ENCODE measurements at regions not wholly inside any gene's neighbourhood (a gene's known extent, or its start where the extent isn't known, plus 50 kb on each side); places are given as distances from the start of the nearest gene placed in this dataset.
"Not testable (repeated sequence)": the region's sequence is repeated elsewhere in the genome, so short reads cannot be mapped to it uniquely, and the experiment has no call there.

GRCh38 chr13:68749796-68750195 is 1357.8 kb upstream of the ATXN8OS start:
- no peak for DNase-seq

DNA sequence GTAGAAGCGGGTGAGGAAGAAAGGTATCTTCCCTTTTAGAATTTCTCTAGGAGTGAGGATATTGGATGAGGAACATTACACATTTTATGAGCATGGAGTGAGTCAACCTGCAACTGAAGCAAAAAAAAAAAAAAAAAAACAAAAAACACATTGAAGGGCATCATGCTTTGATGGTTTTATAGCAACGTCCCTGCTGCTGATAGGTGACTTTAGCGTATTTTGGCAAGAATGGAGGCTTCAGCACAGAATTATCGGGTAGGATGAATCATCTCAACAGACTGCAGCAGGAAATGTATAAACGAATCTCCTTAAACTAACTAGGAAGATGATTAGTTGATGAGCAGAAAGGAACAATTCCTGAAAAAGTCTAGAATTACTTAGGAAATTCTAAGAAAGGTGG is 1359.6 kb upstream of the ATXN8OS start:
- no peak for DNase-seq

DNA sequence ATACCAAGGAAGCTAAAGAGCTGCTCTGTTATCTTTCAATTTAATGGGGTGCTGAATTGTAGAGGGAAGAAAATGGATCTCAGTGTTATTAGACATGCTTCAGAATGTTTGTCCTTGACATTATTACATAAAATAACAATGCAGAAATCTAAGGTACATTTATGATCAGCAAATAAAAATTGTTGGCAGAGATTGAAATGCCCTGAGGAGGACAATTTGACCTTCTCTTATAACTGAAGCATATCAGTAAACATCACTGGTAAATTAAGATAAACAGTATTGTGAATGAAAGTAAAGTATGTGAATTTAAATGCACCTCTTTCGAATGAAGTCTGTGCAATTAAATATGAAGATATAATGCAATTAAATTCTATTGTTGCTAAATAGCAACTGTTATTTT is 1362.1 kb upstream of the ATXN8OS start:
- no peak for DNase-seq

GRCh38 chr13:68736961-68737360 is 1370.7 kb upstream of the ATXN8OS start:
- DNase-seq: no peak

DNA sequence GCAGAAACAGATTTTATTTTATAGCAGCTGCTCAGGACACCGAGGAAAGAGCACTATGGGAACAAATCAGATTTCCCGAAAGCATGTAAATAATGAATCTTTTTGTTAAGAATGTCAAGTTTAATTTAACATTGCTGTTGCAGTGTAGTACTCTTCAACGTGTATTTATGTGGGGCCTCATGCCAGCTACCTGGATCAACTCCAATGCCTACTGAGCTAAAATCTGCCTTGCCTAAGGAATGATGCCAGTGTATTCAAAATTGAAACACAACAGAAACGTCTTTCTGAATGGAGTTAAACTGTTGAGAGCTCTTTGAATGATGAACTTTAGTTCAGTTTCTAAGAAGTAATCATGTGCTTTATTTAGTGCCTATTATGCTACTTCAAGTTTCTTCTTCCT is 1379.8 kb upstream of the ATXN8OS start:
- no peak for DNase-seq

DNA sequence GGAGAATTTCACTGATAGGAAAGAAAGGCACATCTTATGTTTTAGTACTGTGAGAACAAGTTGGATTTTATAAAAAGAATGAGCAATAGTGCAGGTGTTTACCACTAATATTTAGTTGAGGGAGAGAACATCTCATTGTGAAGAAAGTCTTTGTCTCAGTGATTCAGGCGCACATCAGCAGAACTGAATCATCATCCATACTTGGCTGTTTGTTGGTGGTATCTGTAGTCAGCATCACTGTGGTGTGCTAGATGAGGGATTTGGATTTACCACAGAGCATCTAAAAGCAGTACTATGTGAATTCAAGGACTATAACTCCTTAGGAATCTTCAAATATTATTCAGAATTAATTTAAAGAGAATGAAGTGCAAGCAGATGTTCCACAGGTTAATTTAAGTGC is 1380.5 kb upstream of the ATXN8OS start:
- no peak for DNase-seq

- DNase-seq: no peak
These were observed 1387.8 kb upstream of the ATXN8OS start for GRCh38 chr13:68719815-68720214.

DNA sequence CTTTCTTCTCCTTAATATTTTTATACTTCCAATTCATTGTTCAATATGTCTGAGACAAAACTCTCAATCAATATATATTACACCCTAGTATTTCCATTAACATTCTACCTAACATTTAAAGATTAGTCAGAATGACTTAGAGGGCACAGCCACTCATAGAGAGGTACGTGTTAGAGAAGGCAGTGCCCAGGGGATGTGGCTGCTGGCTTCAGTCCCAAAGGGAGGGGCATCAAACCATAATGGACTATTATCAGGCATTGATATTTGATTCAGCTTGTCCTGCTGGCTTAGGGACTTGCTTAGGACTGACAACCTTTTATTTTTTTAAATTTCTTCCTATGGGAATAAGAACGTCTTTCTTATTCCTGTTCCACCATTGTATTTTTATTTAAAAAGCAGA is 1392.0 kb upstream of the ATXN8OS start:
- no peak for DNase-seq

DNA sequence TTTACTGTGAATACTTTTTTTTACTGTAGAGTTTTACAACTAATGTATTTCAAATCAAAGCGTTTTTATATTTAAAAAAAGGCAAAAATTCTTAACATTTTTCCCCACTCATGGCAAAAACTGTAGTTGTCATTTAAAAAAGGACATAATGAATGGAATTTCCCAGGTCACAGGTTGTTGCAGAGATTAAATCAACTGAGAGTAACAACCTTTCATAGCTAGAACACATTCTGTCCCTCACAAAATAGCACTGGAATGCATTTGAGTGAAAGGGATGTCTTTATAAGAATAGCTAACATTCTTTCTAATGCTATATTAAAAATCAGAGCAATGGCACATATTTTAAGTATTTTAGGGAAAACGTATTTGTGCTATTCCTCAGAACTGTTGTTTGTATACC is 1393.3 kb upstream of the ATXN8OS start:
- no peak for DNase-seq

DNA sequence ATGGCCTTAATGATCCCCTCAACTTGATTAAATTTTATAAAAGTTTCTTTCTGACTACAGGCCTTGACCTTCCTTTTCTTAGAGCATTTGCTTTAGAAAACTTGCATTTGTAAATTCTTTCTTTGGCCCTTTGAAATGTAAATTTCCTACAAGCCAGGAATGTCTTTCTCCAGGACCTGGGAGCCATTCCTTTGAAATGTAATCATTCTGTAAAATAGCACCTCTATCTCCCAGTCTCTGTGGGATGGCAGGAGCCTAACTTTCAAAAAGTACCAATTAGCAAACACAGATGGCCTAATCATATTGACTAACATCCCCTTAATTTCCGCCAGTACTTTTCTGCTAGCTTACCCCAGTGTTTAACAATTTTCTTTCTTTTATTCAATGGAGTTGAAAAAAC is 1394.2 kb upstream of the ATXN8OS start:
- DNase-seq: no peak

GRCh38 chr13:68708336-68708908 is 1399.2 kb upstream of the ATXN8OS start:
- no peak for DNase-seq

GRCh38 chr13:68706044-68706443 is 1401.6 kb upstream of the ATXN8OS start:
- DNase-seq: not testable (repeated sequence)

DNA sequence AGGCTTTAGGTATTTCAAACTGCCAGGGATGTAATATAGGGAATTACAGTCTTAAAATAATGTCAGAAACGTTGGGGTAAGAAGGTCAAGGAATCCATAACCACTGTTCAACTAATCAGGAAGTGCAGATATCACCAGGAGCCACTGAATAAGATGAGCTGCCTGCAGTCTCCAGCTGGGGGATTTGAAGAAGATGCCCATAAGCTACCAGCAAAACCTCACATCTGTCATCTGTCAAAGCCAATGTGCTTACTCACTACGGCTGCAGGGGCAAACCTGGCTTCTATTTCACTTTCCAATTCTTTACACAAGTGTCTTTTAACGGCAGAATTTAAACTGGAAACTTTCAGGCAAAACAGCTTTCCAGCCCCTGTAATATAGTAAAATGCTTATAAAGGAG is 1410.1 kb upstream of the ATXN8OS start:
- no peak for DNase-seq

GRCh38 chr13:68696907-68697306 is 1410.7 kb upstream of the ATXN8OS start:
- DNase-seq: no peak

DNA sequence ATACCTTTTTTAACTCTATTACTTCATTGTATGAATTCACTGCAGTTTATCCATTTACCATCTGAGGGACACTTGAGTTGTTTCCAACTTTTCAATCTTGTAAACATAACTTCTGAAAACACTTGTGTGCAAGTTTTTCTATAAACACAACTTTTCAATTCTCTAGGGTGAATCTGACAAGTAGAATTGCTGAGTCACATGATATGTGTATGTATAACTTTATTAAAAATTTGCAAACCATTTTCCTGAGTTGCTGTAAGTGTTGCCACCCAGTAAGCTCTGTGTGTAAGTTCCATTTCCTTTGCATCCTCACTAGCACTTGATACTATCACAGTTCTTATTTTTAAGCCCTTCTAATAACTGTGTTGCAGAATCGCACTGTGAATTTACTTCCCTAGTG is 1415.6 kb upstream of the ATXN8OS start:
- no peak for DNase-seq

DNA sequence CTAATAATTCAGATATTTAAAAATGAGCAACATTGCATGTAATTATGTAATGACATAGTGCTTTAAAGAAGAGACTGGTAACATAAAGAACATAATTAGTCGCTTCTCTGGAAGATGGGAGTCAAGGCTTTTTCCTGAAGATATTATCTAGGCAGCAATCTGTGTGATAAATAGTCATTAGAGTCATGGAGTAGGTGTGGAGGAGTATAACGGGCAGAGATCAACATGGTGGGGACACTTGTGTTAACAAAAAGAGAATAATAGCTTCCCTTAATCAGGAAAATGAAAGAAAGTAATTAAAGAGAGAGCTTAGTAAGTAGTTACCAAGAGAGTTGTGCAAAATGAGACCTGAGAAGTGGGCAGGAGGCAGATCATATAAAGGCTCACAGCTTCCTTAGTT is 1417.1 kb upstream of the ATXN8OS start:
- DNase-seq: no peak

DNA sequence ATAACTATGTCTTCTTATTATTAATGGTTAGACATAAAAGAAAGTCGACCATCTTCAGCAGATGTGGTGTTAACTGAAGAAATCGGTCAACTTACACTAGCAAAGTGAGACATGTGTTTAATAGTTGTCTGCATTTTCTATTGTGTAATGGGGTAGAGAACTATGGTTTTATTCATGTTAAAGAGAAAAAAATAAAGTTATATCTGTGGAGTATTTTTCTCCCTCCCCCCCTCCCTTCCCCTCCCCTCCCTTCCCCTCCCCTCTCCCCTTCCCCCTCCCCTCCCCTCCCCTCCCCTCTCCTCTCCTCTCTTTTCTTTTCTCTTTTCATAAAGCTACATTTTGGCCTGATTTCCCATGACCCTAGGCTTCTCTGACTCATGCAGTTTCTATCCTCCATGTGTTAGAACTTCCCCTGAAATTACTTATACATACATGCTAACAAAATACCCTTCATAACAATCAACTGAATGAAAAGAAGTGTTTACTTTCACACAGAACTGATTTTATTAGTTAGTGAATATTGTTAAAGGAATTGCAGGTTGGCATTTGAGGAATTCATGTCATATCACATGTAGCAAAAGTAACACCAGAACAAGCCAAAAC is 1431.0 kb upstream of the ATXN8OS start:
- DNase-seq: no peak

DNA sequence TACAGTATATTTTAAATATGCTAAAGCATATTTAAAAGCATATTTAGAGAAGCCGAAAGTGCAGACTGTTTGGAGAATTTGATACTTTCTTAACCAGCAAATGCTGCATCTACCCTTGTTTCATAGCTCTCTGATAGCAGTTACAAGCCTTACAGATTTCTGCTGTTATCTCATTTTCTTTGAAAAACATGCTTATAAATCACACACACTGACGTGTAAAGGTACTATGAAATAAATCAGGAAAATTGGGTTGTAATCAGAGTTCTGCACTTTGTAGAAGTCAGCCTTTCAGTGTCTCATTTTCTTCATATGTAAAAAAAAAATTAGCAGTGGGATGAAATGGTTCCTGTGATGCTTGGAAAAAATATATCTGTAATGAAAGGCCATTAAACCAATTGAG is 1432.4 kb upstream of the ATXN8OS start:
- no peak for DNase-seq

GRCh38 chr13:68667863-68668262 is 1437.7 kb upstream of the PCDH9 start:
- DNase-seq: no peak

GRCh38 chr13:68666774-68667397 is 1436.8 kb upstream of the PCDH9 start:
- DNase-seq: no peak

- DNase-seq: no peak
These were observed 1415.7 kb upstream of the PCDH9 start for GRCh38 chr13:68645814-68646213.

DNA sequence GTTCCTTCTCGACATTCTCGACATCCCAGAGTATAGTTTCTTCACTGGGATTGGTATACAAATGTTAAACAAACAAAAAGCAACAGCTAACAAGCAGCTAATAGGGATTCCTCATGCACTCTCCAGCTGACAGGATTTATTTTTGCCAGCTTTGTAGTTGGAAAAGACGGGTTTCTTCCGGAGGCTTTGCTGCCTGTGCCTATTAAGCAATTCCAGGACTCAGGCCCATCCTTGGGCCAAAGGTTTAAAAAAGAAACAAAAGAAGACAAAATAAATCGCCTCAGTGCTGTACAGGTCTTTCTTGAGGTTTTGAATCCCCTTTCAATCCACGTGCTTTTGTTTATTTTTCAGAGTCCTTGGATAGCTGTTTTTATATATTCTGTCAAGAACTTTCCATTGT is 1414.5 kb upstream of the PCDH9 start:
- no peak for DNase-seq

- no peak for DNase-seq
These were observed 1406.6 kb upstream of the PCDH9 start for GRCh38 chr13:68636784-68637183.

DNA sequence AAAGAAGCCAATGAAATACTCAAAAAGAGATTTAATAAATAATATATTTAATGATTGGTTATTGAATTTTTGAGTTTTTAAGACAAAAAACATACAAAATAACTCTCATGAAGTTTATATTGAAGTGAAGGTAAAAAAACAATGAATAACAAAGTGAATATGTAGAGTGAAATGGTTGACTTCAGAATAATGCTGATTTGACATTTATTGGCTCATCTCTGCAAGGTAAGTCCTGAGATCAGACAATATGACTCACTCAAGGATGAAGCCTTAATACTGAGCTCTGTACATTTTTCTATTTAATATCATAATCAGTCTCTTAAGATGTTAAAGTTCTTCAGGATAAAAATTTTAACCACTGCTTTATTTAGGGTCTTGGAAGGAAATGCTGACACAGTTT is 1398.9 kb upstream of the PCDH9 start:
- DNase-seq: no peak

GRCh38 chr13:68627379-68627778 is 1397.2 kb upstream of the PCDH9 start:
- no peak for DNase-seq
